Stimulated activated CD4-positive, alpha-beta T cell treated with anti-CD3 and anti-CD28 coated beads, Interleukin-12 subunit alpha, Interleukin-12 subunit beta, amount 100 ng/mL, for 4 hours (primary cell): ENCODE measurements at regions not wholly inside any gene's neighbourhood (a gene's known extent, or its start where the extent isn't known, plus 50 kb on each side); places are given as distances from the start of the nearest gene placed in this dataset.
"Not testable (repeated sequence)": the region's sequence is repeated elsewhere in the genome, so short reads cannot be mapped to it uniquely, and the experiment has no call there.

Source experiments
- DNase-seq: peaks from one replicate; pipeline ENCODE4 v3.0.0-alpha.2; 2020

GRCh38 chr7:132029369-132030085, 473.1 kb upstream of the PODXL start:
- no peak for DNase-seq

- DNase-seq = no peak
Observed at GRCh38 chr7:132028144-132028920, 471.9 kb upstream of the PODXL start.

- DNase-seq = no peak
Observed at GRCh38 chr7:132024290-132024689, 467.9 kb upstream of the PODXL start.

GRCh38 chr7:132023466-132023865, 467.0 kb upstream of the PODXL start:
- no peak for DNase-seq

GRCh38 chr7:132022188-132022587, 465.8 kb upstream of the PODXL start:
- DNase-seq = no peak

GRCh38 chr7:132019703-132020102, 463.3 kb upstream of the PODXL start:
- no peak for DNase-seq

DNA sequence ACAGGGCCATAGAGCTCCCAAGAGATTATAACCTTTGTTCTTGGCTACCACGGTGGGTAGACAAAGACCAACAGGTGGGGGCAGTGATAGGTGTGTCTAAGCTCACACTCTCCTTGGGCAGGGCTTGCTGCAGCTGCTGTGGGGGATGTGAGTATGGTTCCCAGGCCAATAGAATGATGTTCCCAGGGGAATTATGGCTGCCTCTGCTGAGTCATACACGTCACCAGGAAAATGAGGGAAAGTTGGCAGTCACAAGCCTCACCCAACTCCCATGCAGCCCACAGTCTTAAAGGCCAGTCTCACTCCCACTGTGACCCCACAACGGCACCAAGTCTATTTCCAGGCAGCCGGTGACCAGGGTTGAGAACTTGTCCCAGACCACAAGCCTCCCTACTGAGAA, 453.4 kb upstream of the PODXL start:
- DNase-seq = no peak

DNA sequence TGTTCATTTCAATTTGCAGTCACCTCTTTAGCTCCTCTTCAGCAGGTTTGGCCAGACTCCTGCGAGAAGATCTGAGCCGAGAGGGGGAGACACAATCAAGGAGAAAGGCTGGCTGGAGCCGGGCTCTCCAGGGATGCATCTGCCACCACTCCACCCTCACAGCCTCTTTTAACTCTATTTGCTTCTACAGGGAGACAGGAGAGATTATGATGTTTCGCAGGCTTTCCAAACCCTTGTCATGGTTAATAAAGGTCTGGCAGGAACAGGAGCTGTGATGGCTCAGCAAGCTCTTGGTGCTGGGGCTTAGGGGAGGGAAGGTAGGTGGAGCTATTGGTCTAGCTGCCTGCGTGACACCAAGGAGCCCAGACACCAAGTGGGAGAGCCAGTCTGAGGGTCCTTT, 448.1 kb upstream of the PODXL start:
- no peak for DNase-seq

DNA sequence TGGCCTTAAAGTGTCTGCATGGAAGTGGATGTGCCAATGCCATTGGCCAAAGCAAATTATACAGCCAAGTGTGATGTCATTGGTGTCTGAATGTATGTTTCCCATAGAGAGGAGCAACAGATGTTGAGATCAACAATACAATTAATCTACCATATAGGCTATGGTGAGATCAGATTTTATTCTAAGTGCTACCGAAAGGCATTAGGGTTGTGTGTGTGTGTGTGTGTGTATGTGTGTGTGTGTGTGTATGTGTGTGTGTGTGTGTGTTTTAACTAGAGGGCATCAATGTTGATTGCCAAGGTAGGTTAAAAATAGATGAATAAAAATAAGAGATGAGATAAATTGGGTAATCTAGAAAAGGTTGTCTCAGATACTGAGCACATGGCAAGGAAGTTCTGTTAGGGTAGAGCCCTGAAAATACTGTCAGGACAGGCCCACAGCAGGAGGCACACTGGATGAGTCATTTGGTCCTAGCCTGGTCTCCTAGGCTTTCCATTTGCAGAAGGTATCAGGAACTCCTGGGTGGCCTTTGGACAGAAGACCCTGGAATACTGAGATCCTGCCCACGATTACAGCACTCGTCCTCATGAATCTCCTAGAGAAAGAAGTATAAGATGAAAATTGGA, 446.0 kb upstream of the PODXL start:
- no peak for DNase-seq

DNA sequence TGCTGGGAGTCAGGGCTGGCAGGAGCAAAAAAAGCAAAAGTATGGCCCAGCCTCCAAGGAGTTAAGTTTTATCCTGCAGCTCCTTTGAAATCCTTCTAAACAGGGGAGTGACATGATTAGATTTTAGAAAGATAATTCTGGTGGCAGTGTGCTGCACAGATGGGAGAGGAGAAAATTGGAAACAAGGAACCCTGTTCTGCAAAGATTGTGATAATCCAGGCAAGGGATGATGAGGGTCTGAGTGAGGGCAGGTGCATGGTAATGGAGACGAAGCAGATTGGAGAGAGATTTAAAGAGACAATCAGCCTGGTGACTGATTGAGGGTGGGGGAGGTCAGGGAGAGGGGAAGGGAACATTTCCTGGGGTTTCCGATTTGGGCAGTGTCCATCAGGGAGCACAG, 444.7 kb upstream of the PODXL start:
- no peak for DNase-seq

DNA sequence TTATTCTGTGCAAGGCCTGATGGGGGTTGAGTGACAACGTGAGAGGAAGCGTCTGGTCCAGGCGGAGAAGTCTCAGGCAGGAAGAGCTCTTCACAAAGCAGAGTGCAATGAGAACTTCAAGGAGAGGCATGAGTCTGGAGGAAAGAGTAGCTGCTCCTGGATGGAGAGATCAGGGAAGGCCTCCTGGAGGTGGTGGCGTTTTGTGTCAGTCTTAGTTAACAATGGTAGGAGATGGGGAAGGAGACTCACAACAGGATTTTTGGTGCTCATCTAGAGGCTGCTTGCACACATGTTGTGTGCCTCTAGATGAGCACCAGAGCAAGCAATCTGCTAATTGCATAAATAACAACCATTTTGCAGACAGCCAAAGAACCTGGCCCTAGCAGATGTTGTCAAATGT, 442.8 kb upstream of the PODXL start:
- DNase-seq = no peak

DNA sequence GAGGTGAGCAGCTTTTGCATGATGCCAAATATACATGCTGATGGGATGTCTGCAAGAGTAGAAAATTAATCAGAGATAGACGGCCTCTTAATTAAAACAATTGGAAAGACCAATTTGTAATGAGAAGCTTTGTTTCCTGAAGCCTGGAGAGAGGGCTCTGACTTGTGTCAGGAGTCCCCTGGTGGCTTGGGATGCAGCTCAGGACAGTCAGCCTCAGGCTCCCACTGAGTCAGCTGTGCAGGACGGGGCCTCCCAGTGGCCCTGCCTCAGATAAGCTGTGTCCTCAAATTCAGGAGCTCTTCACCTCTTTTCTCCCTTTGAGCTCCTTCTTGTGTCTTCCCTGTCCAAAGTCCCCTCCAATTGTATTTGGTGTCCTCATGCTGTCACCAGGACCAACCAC, 438.9 kb upstream of the PODXL start:
- no peak for DNase-seq

DNA sequence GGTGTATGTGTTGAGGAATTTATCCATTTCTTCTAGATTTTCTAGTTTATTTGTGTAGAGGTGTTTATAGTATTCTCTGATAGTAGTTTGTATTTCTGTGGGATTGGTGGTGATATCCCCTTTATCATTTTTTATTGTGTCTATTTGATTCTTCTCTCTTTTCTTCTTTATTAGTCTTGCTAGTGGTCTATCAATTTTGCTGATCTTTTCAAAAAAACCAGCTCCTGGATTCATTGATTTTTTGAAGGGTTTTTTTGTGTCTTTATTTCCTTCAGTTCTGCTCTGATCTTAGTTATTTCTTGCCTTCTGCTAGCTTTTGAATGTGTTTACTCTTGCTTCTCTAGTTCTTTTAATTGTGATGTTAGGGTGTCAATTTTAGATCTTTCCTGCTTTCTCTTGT, 424.6 kb upstream of the PODXL start:
- DNase-seq = not testable (repeated sequence)

- not testable (repeated sequence) for DNase-seq
Observed at GRCh38 chr7:131978118-131978517, 421.7 kb upstream of the PODXL start.

DNA sequence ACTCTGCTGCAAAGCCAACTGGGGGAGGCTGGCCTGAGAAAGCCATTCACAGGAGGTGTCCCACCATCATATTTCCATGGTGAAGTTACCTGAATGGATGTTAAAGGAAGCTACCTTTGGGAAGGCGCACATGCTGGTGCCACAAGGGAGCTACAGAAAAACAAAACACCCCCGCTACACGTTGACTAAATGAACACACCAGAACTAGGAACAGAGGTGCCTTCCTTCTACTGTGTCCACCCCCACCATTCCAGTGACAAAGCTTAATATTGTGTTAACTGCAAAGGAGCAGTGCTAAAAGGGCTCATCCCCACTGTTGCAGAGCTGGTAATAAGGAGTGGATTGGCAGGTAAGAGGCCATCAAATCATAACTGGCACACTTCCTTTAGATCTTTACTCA, 420.0 kb upstream of the PODXL start:
- DNase-seq = no peak

- no peak for DNase-seq
Observed at GRCh38 chr7:131974671-131975070, 418.2 kb upstream of the PODXL start.

DNA sequence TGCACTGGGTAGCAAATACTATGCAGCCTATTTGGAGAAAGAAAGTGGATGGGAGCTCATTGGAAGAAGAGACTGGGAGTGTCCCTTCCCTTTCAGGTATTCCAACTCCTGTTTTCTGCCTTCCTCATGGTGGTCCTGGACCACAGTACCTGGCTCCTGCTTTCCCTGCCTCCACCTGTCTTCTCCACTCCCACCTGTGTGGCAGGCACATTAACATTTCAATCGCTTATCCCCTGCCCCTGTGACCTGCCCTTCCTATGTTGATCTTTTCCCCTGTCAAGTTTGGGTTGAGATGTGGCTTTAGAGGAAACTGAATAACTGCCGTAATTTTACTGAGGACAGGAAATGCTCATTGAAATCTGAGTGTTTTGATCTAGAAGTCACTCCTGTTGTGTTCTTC, 415.8 kb upstream of the PODXL start:
- DNase-seq = no peak

DNA sequence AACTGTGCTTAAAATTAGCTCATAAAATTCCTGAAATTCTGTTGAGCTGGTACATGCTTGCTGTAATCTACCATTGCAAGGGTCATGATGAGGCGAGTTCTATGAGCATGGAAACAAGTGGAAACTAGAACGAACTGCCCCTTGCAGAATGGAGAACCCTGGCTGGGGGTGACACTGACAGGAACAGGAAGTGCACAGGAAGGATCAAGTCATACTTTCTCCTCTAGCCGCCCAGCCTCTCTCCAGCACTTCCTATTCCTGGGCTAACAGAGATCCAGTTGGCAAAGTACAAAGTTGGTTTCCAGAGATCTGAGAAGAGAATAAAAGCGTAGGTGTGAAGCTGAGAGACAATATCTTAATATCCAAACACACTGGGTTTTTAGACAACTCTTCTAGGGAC, 414.2 kb upstream of the PODXL start:
- DNase-seq = no peak

- DNase-seq = no peak
Observed at GRCh38 chr7:131969560-131969959, 413.1 kb upstream of the PODXL start.

DNA sequence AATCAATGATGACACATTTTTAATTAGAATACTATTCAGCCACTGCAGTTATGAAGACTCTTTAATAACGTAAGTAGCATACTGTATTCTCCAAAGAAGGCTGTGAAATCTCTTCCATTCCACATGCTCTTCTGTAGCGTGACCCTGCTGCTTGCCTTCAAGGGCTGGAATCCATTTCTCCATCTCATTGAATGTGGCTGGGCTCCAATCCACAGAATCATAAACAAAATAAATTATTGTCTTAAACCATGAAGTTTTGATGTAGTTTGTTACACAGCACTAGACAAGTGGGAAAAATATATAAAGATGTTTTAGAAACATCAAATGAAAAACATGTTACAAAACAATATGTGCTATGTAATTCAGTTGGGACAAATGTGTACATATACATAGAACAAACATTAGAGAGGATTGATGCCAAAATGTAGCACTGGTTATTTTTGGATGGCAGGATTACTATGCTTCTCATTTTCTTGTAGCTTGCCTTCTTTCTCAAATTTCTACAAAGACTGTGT, 410.8 kb upstream of the PODXL start:
- no peak for DNase-seq

DNA sequence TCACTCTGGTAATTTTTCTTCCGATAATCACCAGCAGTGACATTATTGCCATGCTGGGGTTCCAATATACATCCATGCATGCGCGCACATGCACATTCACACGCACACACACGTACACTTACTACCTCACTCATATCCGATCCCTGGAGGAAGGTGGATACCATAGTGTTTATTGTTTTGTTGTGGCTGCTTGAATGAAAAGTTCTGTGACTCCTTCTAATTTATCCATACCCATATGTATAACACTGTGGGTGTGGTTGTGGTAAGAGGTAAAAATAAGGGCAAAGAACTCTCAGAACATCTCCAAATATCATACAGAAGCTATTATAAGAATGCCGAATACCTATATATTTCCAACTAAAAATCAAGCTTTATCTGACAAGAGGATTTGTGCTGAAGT, 407.8 kb upstream of the PODXL start:
- no peak for DNase-seq

DNA sequence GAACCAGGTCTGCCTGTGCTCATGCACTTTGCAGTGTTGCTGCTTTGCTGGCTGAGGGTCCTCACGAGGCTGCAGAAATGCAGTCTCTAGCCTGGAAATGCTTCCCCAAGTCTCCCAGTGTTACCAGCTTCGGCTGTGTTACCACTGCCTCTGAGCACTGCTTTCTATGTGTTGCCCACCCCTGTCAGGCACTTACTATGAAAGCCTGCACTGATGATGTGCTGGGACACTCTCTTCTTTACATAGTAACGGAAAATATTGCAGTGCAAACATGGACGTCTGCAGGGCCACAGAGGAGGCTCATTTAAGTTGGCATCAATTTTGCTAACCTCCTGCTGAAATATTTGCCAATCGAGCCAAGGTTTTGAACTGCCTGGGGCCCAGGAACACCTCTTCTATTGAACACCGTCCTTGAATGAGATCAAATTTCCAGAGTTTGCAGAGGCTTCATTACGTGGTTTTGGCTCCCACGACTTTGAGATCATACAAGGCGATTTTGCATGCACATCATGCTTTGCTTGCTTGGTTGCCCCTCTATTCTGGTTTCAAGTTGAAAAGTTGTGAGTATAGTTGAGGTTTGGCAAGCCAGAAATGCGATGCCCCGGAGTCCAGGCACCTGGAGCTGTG, 404.7 kb upstream of the PODXL start:
- DNase-seq = no peak

- no peak for DNase-seq
Observed at GRCh38 chr7:131959106-131959812, 402.8 kb upstream of the PODXL start.
